PC-3 (cell line): ENCODE measurements at regions not wholly inside any gene's neighbourhood (a gene's known extent, or its start where the extent isn't known, plus 50 kb on each side); places are given as distances from the start of the nearest gene placed in this dataset.

ENCODE experiments used
- CTCF ChIP-seq: fragments of 300-600 bp; sonication (generic); conservative IDR thresholded peaks from 2 replicates; pipeline ENCODE4 v1.5.1; 2017; ENCODE audit warnings: antibody characterized with exemption, low read depth, mild to moderate bottlenecking, low read length
- EZH2phosphoT487 ChIP-seq: fragments of 300-600 bp; sonication (generic); IDR thresholded peaks from 2 replicates; pipeline ENCODE4 v1.6.1; 2018; ENCODE audit warnings: mild to moderate bottlenecking, antibody characterized with exemption, low read length, borderline replicate concordance

- no peak for TF ChIP-seq CTCF
- no peak for TF ChIP-seq EZH2phosphoT487
Observed at GRCh38 chr13:61812286-61812685, 396.6 kb upstream of the PCDH20 start.
